Memory B cell (primary cell): ENCODE measurements at regions not wholly inside any gene's neighbourhood (a gene's known extent, or its start where the extent isn't known, plus 50 kb on each side); places are given as distances from the start of the nearest gene placed in this dataset.

Experiments used
- ATAC-seq: fragments of 150-1000 bp; cut with Tn5 transposase; 2 replicates; pipeline ENCODE4 v1.10.0; 2021; ENCODE audit warnings: low read depth, mild to moderate bottlenecking, moderate library complexity
- DNase-seq, 2 donors: peaks; one replicate each; pipeline ENCODE4 v3.0.0; 2022; ENCODE audit warnings: low spot score in 2 of 2
- H3K27ac Mint-ChIP-seq: one replicate; pipeline ENCODE4 v1.8.0; 2022; ENCODE audit warnings: mild to moderate bottlenecking, moderate library complexity, mixed read lengths
- H3K27me3 Mint-ChIP-seq: one replicate; pipeline ENCODE4 v1.8.0; 2022; ENCODE audit warnings: mixed read lengths
- H3K36me3 Mint-ChIP-seq: one replicate; pipeline ENCODE4 v1.8.0; 2022; ENCODE audit warnings: mild to moderate bottlenecking, mixed read lengths
- H3K4me1 Mint-ChIP-seq: one replicate; pipeline ENCODE4 v1.8.0; 2022; ENCODE audit warnings: mixed read lengths
- H3K4me3 Mint-ChIP-seq: one replicate; pipeline ENCODE4 v1.8.0; 2022; ENCODE audit warnings: mild to moderate bottlenecking, moderate library complexity, mixed read lengths
- H3K9me3 Mint-ChIP-seq: one replicate; pipeline ENCODE4 v1.8.0; 2022; ENCODE audit warnings: mixed read lengths

GRCh38 chr13:47250146-47250545 lies 353.3 kb upstream of the HTR2A start:
- no peak overlapping the region for H3K4me3 Mint-ChIP-seq
- H3K27me3 Mint-ChIP-seq: peaks cover 4% of the 10 kb centered on the region
- DNase-seq (no peak), ATAC-seq (no peak)
- H3K36me3 Mint-ChIP-seq: no peaks in the 10 kb centered on the region
- H3K4me1 Mint-ChIP-seq: no peaks in the 10 kb centered on the region
- H3K27ac Mint-ChIP-seq: no peak overlapping the region
- no peaks in the 10 kb centered on the region for H3K9me3 Mint-ChIP-seq

- peaks cover 4% of the 10 kb centered on the region for H3K27me3 Mint-ChIP-seq
- no peak for ATAC-seq
- no peak overlapping the region for H3K4me3 Mint-ChIP-seq
- H3K36me3 Mint-ChIP-seq: no peaks in the 10 kb centered on the region
- H3K4me1 Mint-ChIP-seq: no peaks in the 10 kb centered on the region
- peaks cover 2% of the 10 kb centered on the region for H3K9me3 Mint-ChIP-seq
- DNase-seq: no peak
- no peak overlapping the region for H3K27ac Mint-ChIP-seq
Observed at GRCh38 chr13:47249266-47249665, 352.4 kb upstream of the HTR2A start.

GRCh38 chr13:47241446-47241845 lies 344.6 kb upstream of the HTR2A start:
- Mint-ChIP-seq H3K4me3 (no peak overlapping the region), H3K27me3 (peaks cover 2% of the 10 kb centered on the region), H3K36me3 (no peaks in the 10 kb centered on the region), H3K9me3 (peaks cover 2% of the 10 kb centered on the region), H3K4me1 (no peaks in the 10 kb centered on the region), H3K27ac (no peak overlapping the region)
- ATAC-seq (no peak), DNase-seq (no peak)

- Mint-ChIP-seq H3K9me3 (no peaks in the 10 kb centered on the region), H3K27ac (no peak overlapping the region), H3K4me1 (no peaks in the 10 kb centered on the region), H3K4me3 (no peak overlapping the region), H3K36me3 (no peaks in the 10 kb centered on the region), H3K27me3 (peaks cover 3% of the 10 kb centered on the region)
- DNase-seq: no peak
- ATAC-seq: no peak
Observed at GRCh38 chr13:47239025-47239424, 342.2 kb upstream of the HTR2A start.

GRCh38 chr13:47237571-47237970 lies 340.7 kb upstream of the HTR2A start:
- Mint-ChIP-seq H3K4me1 (no peaks in the 10 kb centered on the region), H3K36me3 (no peaks in the 10 kb centered on the region), H3K4me3 (no peak overlapping the region), H3K27me3 (peaks cover 4% of the 10 kb centered on the region), H3K27ac (no peak overlapping the region), H3K9me3 (no peaks in the 10 kb centered on the region)
- no peak for DNase-seq
- no peak for ATAC-seq

- Mint-ChIP-seq H3K4me3 (no peak overlapping the region), H3K9me3 (peaks cover 11% of the 10 kb centered on the region), H3K4me1 (no peaks in the 10 kb centered on the region), H3K36me3 (no peaks in the 10 kb centered on the region), H3K27me3 (peaks cover 6% of the 10 kb centered on the region), H3K27ac (no peak overlapping the region)
- ATAC-seq: no peak
- DNase-seq: no peak
Observed at GRCh38 chr13:47233734-47234133, 336.9 kb upstream of the HTR2A start.

- no peak for DNase-seq
- peaks cover 11% of the 10 kb centered on the region for H3K9me3 Mint-ChIP-seq
- no peak for ATAC-seq
- H3K36me3 Mint-ChIP-seq: no peaks in the 10 kb centered on the region
- H3K27me3 Mint-ChIP-seq: peaks cover 6% of the 10 kb centered on the region
- no peaks in the 10 kb centered on the region for H3K4me1 Mint-ChIP-seq
- no peak overlapping the region for H3K27ac Mint-ChIP-seq
- H3K4me3 Mint-ChIP-seq: no peak overlapping the region
Observed at GRCh38 chr13:47232516-47232915, 335.7 kb upstream of the HTR2A start.

- H3K27me3 Mint-ChIP-seq: peaks cover 3% of the 10 kb centered on the region
- no peak overlapping the region for H3K4me3 Mint-ChIP-seq
- no peak for ATAC-seq
- H3K27ac Mint-ChIP-seq: no peak overlapping the region
- peaks cover 11% of the 10 kb centered on the region for H3K9me3 Mint-ChIP-seq
- DNase-seq: no peak
- no peaks in the 10 kb centered on the region for H3K36me3 Mint-ChIP-seq
- H3K4me1 Mint-ChIP-seq: no peaks in the 10 kb centered on the region
Observed at GRCh38 chr13:47230155-47230554, 333.3 kb upstream of the HTR2A start.

GRCh38 chr13:47226516-47226915 lies 329.7 kb upstream of the HTR2A start:
- Mint-ChIP-seq H3K4me1 (no peaks in the 10 kb centered on the region), H3K27me3 (peaks cover 1% of the 10 kb centered on the region), H3K36me3 (no peaks in the 10 kb centered on the region), H3K27ac (no peak overlapping the region), H3K4me3 (no peak overlapping the region), H3K9me3 (peaks cover 11% of the 10 kb centered on the region)
- no peak for DNase-seq
- no peak for ATAC-seq

GRCh38 chr13:47220453-47221140 lies 323.7 kb upstream of the HTR2A start:
- Mint-ChIP-seq H3K27ac (no peak overlapping the region), H3K4me3 (no peak overlapping the region), H3K36me3 (no peaks in the 10 kb centered on the region), H3K9me3 (no peaks in the 10 kb centered on the region), H3K27me3 (no peaks in the 10 kb centered on the region), H3K4me1 (no peaks in the 10 kb centered on the region)
- ATAC-seq: no peak
- no peak for DNase-seq

GRCh38 chr13:47218611-47219010 lies 321.8 kb upstream of the HTR2A start:
- ATAC-seq (no peak), DNase-seq (no peak)
- Mint-ChIP-seq H3K27me3 (no peaks in the 10 kb centered on the region), H3K4me1 (no peaks in the 10 kb centered on the region), H3K4me3 (no peak overlapping the region), H3K27ac (no peak overlapping the region), H3K36me3 (no peaks in the 10 kb centered on the region), H3K9me3 (no peaks in the 10 kb centered on the region)

- DNase-seq: no peak
- Mint-ChIP-seq H3K9me3 (no peaks in the 10 kb centered on the region), H3K4me3 (no peak overlapping the region), H3K27ac (no peak overlapping the region), H3K36me3 (no peaks in the 10 kb centered on the region), H3K4me1 (no peaks in the 10 kb centered on the region), H3K27me3 (peaks cover 6% of the 10 kb centered on the region)
- no peak for ATAC-seq
Observed at GRCh38 chr13:47216176-47216822, 319.4 kb upstream of the HTR2A start.

GRCh38 chr13:47215736-47216135 lies 318.9 kb upstream of the HTR2A start:
- Mint-ChIP-seq H3K4me3 (no peak overlapping the region), H3K9me3 (no peaks in the 10 kb centered on the region), H3K27ac (no peak overlapping the region), H3K4me1 (no peaks in the 10 kb centered on the region), H3K36me3 (no peaks in the 10 kb centered on the region), H3K27me3 (peaks cover 9% of the 10 kb centered on the region)
- ATAC-seq (no peak), DNase-seq (no peak)

- no peaks in the 10 kb centered on the region for H3K9me3 Mint-ChIP-seq
- H3K4me3 Mint-ChIP-seq: no peak overlapping the region
- no peak for DNase-seq
- H3K27me3 Mint-ChIP-seq: peaks cover 9% of the 10 kb centered on the region
- no peaks in the 10 kb centered on the region for H3K36me3 Mint-ChIP-seq
- ATAC-seq: no peak
- no peaks in the 10 kb centered on the region for H3K4me1 Mint-ChIP-seq
- no peak overlapping the region for H3K27ac Mint-ChIP-seq
Observed at GRCh38 chr13:47213047-47213446, 316.2 kb upstream of the HTR2A start.

- Mint-ChIP-seq H3K27me3 (peaks cover 9% of the 10 kb centered on the region), H3K4me3 (no peak overlapping the region), H3K4me1 (no peaks in the 10 kb centered on the region), H3K9me3 (no peaks in the 10 kb centered on the region), H3K27ac (no peak overlapping the region), H3K36me3 (no peaks in the 10 kb centered on the region)
- no peak for DNase-seq
- no peak for ATAC-seq
Observed at GRCh38 chr13:47211106-47211505, 314.3 kb upstream of the HTR2A start.
